Stimulated activated CD4-positive, alpha-beta T cell treated with anti-CD3 and anti-CD28 coated beads, Interleukin-4, amount 100 ng/mL, for 1 hour (primary cell): ENCODE measurements at regions not wholly inside any gene's neighbourhood (a gene's known extent, or its start where the extent isn't known, plus 50 kb on each side); places are given as distances from the start of the nearest gene placed in this dataset.

Source experiments
- DNase-seq: peaks from one replicate; pipeline ENCODE4 v3.0.0-alpha.2; 2020

GRCh38 chr9:95822583-95823431, 52.7 kb upstream of the ERCC6L2 start:
- DNase-seq, result no peak

GRCh38 chr9:95822015-95822414, 53.5 kb upstream of the ERCC6L2 start:
- DNase-seq, result no peak

GRCh38 chr9:95820074-95820473, 55.4 kb upstream of the ERCC6L2 start:
- no peak for DNase-seq

- DNase-seq, result no peak
Observed at GRCh38 chr9:95819636-95820035, 55.9 kb upstream of the ERCC6L2 start.

GRCh38 chr9:95817205-95817604, 58.3 kb upstream of the ERCC6L2 start:
- DNase-seq, result no peak

GRCh38 chr9:95816716-95817115, 58.8 kb upstream of the ERCC6L2 start:
- no peak for DNase-seq

- no peak for DNase-seq
Observed at GRCh38 chr9:95815961-95816360, 59.5 kb upstream of the ERCC6L2 start.

- no peak for DNase-seq
Observed at GRCh38 chr9:95815133-95815532, 60.4 kb upstream of the ERCC6L2 start.

GRCh38 chr9:95813923-95814322, 61.6 kb upstream of the ERCC6L2 start:
- DNase-seq, result no peak

GRCh38 chr9:95810814-95811213, 64.7 kb upstream of the ERCC6L2 start:
- DNase-seq, result no peak

- no peak for DNase-seq
Observed at GRCh38 chr9:95810133-95810532, 65.4 kb upstream of the ERCC6L2 start.

GRCh38 chr9:95809686-95810085, 65.8 kb upstream of the ERCC6L2 start:
- no peak for DNase-seq

- DNase-seq, result no peak
Observed at GRCh38 chr9:95808011-95808410, 67.5 kb upstream of the ERCC6L2 start.

GRCh38 chr9:95807326-95807947, 68.1 kb upstream of the ERCC6L2 start:
- no peak for DNase-seq

GRCh38 chr9:95803197-95803596, 72.3 kb upstream of the ERCC6L2 start:
- DNase-seq, result no peak

- no peak for DNase-seq
Observed at GRCh38 chr9:95801797-95802196, 73.7 kb upstream of the ERCC6L2 start.

- DNase-seq, result no peak
Observed at GRCh38 chr9:95796029-95796428, 79.5 kb upstream of the ERCC6L2 start.

- DNase-seq, result no peak
Observed at GRCh38 chr9:95793924-95794828, 81.3 kb upstream of the ERCC6L2 start.

- no peak for DNase-seq
Observed at GRCh38 chr9:95791695-95792094, 83.8 kb upstream of the ERCC6L2 start.

GRCh38 chr9:95791286-95791685, 84.2 kb upstream of the ERCC6L2 start:
- no peak for DNase-seq

- DNase-seq, result no peak
Observed at GRCh38 chr9:95788521-95788991, 86.9 kb upstream of the ERCC6L2 start.

- DNase-seq, result no peak
Observed at GRCh38 chr9:95788021-95788420, 87.5 kb upstream of the ERCC6L2 start.

- no peak for DNase-seq
Observed at GRCh38 chr9:95785209-95785608, 90.3 kb upstream of the ERCC6L2 start.
